ENCODE measurements at regions not wholly inside any gene's neighbourhood (a gene's known extent, or its start where the extent isn't known, plus 50 kb on each side); places are given as distances from the start of the nearest gene placed in this dataset.
"Not testable (repeated sequence)": the region's sequence is repeated elsewhere in the genome, so short reads cannot be mapped to it uniquely, and the experiment has no call there.

DNA sequence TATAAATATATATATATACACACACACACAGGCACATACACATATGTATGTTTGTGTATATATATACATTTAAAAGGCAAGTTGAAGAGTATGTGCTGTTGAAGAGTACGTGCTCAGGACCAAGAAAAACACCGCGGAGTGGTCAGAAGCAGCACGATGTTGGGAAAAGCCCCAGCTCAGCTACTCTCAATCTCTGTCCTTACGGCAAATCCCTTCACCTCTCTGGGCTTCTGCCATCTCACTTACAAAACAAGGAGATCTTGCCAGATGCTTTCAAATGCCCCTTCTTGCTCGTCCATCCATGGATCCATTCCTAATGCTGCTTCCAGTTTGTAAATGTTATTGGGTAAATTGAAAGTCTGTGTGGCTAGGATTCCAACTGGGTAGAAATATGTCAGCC, 333.9 kb downstream of the BCL11A start:
- no peak overlapping the region for H3K27ac ChIP-seq (ENCODE audit: low read depth in 1 of 2, low read length in 2 of 2)
- H3K36me3 ChIP-seq (ENCODE audit: control insufficient read depth in 1 of 2, insufficient read depth in 2 of 2, low read length in 1 of 2) = no peaks in the 10 kb centered on the region
- no peaks in the 10 kb centered on the region for H3K27me3 ChIP-seq (ENCODE audit: control insufficient read depth in 1 of 2, insufficient read depth in 2 of 2, low read length in 1 of 2)
- H3K9me3 ChIP-seq (ENCODE audit: control insufficient read depth, low read length) = no peaks in the 10 kb centered on the region
- intact Hi-C loops (cut with DNase I) = no loop called here
- WGBS, 2 donors = 5 to 13% methylated on average over 6 of the region's 6 CpGs
- ATAC-seq (ENCODE audit: low FRiP score) (no peak), DNase-seq (no peak)
- no peak overlapping the region for H3K4me3 ChIP-seq (ENCODE audit: low read length in 2 of 2)
- H3K4me1 ChIP-seq (ENCODE audit: control insufficient read depth in 1 of 2, insufficient read depth in 2 of 2, low read length in 2 of 2) = no peaks in the 10 kb centered on the region

DNA sequence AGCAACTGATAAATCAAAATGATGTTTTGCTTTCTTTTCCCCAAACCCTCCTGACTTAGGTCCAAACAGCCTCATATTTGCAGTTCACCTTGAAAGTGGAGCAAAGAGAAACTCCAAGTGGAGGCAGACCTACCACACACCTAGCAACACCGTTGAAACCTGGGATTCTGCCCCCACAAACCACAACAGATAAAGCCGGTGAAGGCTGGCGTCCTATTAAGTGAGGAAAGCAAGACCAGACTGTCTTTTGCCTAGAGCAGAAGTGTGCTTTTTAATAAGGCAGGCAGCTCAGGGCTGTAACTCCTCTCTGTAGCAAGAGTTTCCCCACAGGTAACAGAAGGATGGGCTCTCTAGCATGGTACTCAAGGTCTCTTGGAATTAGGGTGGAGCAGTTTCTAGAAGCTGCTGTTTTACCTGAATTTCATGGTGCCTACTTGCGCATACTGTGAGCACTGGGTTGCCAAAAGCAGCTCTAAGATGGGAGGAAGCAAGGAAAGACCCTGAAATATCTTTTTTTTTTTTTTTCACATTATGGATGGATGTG, 336.9 kb downstream of the BCL11A start:
- WGBS, 2 donors = 87% methylated on average over 4 of the region's 4 CpGs
- ATAC-seq (ENCODE audit: low FRiP score) = no peak
- Histone ChIP-seq H3K4me1 (ENCODE audit: control insufficient read depth in 1 of 2, insufficient read depth in 2 of 2, low read length in 2 of 2) (no peaks in the 10 kb centered on the region), H3K27ac (ENCODE audit: low read depth in 1 of 2, low read length in 2 of 2) (no peak overlapping the region), H3K27me3 (ENCODE audit: control insufficient read depth in 1 of 2, insufficient read depth in 2 of 2, low read length in 1 of 2) (no peaks in the 10 kb centered on the region), H3K9me3 (ENCODE audit: control insufficient read depth, low read length) (no peaks in the 10 kb centered on the region), H3K4me3 (ENCODE audit: low read length in 2 of 2) (no peak overlapping the region), H3K36me3 (ENCODE audit: control insufficient read depth in 1 of 2, insufficient read depth in 2 of 2, low read length in 1 of 2) (no peaks in the 10 kb centered on the region)
- no peak for DNase-seq
- intact Hi-C loops (cut with DNase I) = no loop called here

DNA sequence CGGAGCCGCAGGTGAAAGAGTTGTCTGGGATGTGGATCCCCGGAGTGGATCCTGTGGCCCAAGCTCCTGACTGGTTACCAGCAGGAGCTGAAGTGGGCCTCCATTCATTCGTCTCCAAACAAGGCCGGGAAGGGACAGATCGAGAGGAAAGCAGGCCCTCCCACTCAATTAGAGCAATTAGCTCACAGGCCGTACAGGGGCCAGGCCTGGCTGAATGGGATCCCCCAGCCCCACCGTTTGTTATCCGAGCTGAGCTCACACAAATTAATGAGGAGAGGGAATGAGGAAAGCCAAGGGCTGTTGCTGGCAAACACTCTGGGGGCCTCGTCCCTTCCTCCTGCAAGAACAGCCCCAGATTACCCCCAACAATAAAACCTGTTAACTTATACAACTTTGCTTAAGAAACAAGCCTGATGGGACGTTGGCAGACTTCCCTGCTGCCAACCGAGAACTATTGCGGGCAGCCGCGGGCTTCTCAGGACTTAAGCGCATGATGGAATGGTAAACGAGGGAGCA, 338.0 kb downstream of the BCL11A start:
- Histone ChIP-seq H3K9me3 (ENCODE audit: control insufficient read depth, low read length) (no peaks in the 10 kb centered on the region), H3K4me1 (ENCODE audit: control insufficient read depth in 1 of 2, insufficient read depth in 2 of 2, low read length in 2 of 2) (no peaks in the 10 kb centered on the region), H3K27me3 (ENCODE audit: control insufficient read depth in 1 of 2, insufficient read depth in 2 of 2, low read length in 1 of 2) (no peaks in the 10 kb centered on the region), H3K27ac (ENCODE audit: low read depth in 1 of 2, low read length in 2 of 2) (no peak overlapping the region), H3K4me3 (ENCODE audit: low read length in 2 of 2) (no peak overlapping the region), H3K36me3 (ENCODE audit: control insufficient read depth in 1 of 2, insufficient read depth in 2 of 2, low read length in 1 of 2) (no peaks in the 10 kb centered on the region)
- WGBS, 2 donors = 49 to 52% methylated on average over 17 of the region's 17 CpGs
- DNase-seq (no peak), ATAC-seq (ENCODE audit: low FRiP score) (no peak)
- intact Hi-C loops (cut with DNase I) = no loop called here

DNA sequence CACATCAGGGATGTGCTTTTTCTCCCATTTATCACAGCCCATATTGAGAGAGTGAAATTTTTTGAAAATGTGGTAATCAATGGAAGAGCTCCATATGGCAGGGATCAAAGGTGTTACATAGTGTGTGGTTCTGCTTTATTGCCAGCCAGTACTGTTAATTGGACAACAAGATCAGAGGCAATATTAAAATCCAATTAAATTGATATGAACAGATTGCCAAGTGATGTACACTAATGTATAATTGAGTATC, 338.9 kb downstream of the BCL11A start:
- H3K4me1 ChIP-seq (ENCODE audit: control insufficient read depth in 1 of 2, insufficient read depth in 2 of 2, low read length in 2 of 2) = no peaks in the 10 kb centered on the region
- ATAC-seq (ENCODE audit: low FRiP score) = no peak
- H3K36me3 ChIP-seq (ENCODE audit: control insufficient read depth in 1 of 2, insufficient read depth in 2 of 2, low read length in 1 of 2) = no peaks in the 10 kb centered on the region
- intact Hi-C loops (cut with DNase I) = no loop called here
- no peaks in the 10 kb centered on the region for H3K27me3 ChIP-seq (ENCODE audit: control insufficient read depth in 1 of 2, insufficient read depth in 2 of 2, low read length in 1 of 2)
- H3K27ac ChIP-seq (ENCODE audit: low read depth in 1 of 2, low read length in 2 of 2) = no peak overlapping the region
- no peaks in the 10 kb centered on the region for H3K9me3 ChIP-seq (ENCODE audit: control insufficient read depth, low read length)
- no peak for DNase-seq
- no peak overlapping the region for H3K4me3 ChIP-seq (ENCODE audit: low read length in 2 of 2)

DNA sequence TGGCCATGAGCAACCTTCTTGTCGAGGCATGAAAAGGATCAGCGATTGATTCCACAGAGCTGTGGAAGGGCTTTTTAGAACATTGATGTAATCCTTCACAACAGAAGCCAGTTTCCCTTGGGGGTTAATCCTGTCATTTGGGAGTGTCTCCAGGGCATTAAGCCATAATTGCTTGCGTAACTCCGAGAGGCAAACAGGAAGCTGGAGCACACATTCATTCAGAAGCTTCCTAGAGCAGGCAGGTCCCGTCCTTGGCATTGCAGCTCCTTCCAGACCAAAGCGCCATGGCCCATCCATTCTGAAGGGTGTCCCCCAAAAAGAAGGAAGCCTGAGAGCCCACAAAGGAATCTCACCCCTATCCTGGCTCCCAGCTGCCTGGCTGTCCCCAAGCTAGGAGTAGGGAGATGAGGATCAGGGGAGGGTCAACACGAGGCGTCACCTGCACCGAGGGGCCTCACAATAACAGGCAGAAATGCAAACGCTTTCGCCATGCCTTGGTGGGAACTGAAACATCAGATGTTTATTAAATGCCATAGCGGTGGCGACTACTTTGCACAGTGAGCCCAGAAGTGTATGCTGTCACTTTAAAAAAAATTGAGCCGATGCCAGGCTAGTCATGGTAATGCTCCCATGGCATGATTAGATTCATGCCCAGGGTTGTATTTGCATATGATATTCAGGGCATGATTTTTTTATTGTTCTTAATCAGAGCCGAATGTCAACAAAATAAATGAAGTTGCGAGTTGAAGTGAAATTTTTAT, 339.4 kb downstream of the BCL11A start:
- WGBS, 2 donors = 86% methylated on average over 16 of the region's 16 CpGs
- Histone ChIP-seq H3K27ac (ENCODE audit: low read depth in 1 of 2, low read length in 2 of 2) (no peak overlapping the region), H3K9me3 (ENCODE audit: control insufficient read depth, low read length) (no peaks in the 10 kb centered on the region), H3K4me1 (ENCODE audit: control insufficient read depth in 1 of 2, insufficient read depth in 2 of 2, low read length in 2 of 2) (no peaks in the 10 kb centered on the region), H3K27me3 (ENCODE audit: control insufficient read depth in 1 of 2, insufficient read depth in 2 of 2, low read length in 1 of 2) (no peaks in the 10 kb centered on the region), H3K36me3 (ENCODE audit: control insufficient read depth in 1 of 2, insufficient read depth in 2 of 2, low read length in 1 of 2) (no peaks in the 10 kb centered on the region), H3K4me3 (ENCODE audit: low read length in 2 of 2) (no peak overlapping the region)
- DNase-seq (no peak), ATAC-seq (ENCODE audit: low FRiP score) (no peak)
- intact Hi-C loops (cut with DNase I) = no loop called here

DNA sequence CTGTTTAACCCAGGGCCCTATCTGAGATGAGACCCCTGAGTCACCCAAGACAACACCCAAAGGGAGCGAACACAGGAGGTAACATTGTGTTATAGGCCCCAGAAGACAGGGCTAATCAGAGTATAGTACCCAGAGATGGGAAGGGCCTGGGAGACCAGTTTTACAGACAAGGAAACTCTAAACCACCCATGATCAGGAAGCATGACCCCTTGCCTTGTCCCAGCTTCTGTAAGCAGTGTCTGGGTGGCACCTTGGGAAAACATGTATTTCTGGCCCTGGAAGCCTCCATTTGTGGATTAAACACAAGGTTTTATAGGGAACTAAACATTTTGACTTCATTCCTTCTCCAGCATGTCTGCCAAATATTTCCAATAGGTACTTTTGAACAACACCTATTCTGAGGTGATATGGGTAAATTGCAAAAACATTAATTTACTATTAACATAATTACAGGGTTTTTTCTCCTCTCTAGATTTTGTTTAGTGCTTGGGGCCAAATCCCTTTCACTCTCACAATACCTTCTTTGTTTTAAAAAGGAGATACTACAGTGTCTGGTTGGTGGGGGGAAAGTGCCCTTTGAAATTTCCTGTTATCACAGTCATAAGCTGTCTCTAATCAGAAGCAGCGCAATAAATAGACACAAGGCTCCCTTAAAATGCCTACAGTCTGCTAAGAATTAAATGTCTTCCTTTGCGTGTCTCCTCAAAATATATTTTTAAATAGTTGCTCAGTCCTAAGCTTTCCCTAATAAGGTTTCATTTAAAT, 341.1 kb downstream of the BCL11A start:
- Histone ChIP-seq H3K27me3 (ENCODE audit: control insufficient read depth in 1 of 2, insufficient read depth in 2 of 2, low read length in 1 of 2) (no peaks in the 10 kb centered on the region), H3K27ac (ENCODE audit: low read depth in 1 of 2, low read length in 2 of 2) (no peak overlapping the region), H3K4me3 (ENCODE audit: low read length in 2 of 2) (no peak overlapping the region), H3K36me3 (ENCODE audit: control insufficient read depth in 1 of 2, insufficient read depth in 2 of 2, low read length in 1 of 2) (no peaks in the 10 kb centered on the region), H3K4me1 (ENCODE audit: control insufficient read depth in 1 of 2, insufficient read depth in 2 of 2, low read length in 2 of 2) (no peaks in the 10 kb centered on the region), H3K9me3 (ENCODE audit: control insufficient read depth, low read length) (no peaks in the 10 kb centered on the region)
- no peak for DNase-seq
- 77 to 95% methylated on average over 3 of the region's 3 CpGs for WGBS, 2 donors
- no peak for ATAC-seq (ENCODE audit: low FRiP score)
- intact Hi-C loops (cut with DNase I) = no loop called here

DNA sequence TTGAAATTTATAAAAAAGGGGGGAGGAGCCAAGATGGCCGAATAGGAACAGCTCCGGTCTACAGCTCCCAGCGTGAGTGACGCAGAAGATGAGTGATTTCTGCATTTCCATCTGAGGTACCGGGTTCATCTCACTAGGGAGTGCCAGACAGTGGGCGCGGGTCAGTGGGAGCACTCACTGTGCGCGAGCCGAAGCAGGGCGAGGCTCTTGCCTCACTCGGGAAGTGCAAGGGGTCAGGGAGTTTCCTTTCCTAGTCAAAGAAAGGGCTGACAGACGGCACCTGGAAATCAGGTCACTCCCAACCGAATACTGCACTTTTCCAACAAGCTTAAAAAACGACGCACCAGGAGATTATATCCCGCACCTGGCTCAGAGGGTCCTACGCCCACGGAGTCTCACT, 364.4 kb downstream of the BCL11A start:
- H3K36me3 ChIP-seq (ENCODE audit: control insufficient read depth in 1 of 2, insufficient read depth in 2 of 2, low read length in 1 of 2); intact Hi-C loops (cut with DNase I); H3K4me1 ChIP-seq (ENCODE audit: control insufficient read depth in 1 of 2, insufficient read depth in 2 of 2, low read length in 2 of 2); H3K9me3 ChIP-seq (ENCODE audit: control insufficient read depth, low read length); H3K27me3 ChIP-seq (ENCODE audit: control insufficient read depth in 1 of 2, insufficient read depth in 2 of 2, low read length in 1 of 2); ATAC-seq (ENCODE audit: low FRiP score); H3K4me3 ChIP-seq (ENCODE audit: low read length in 2 of 2); H3K27ac ChIP-seq (ENCODE audit: low read depth in 1 of 2, low read length in 2 of 2); DNase-seq: not testable (repeated sequence)
- WGBS, 2 donors = 94 to 99% methylated on average over 17 to 19 of the region's 19 CpGs

DNA sequence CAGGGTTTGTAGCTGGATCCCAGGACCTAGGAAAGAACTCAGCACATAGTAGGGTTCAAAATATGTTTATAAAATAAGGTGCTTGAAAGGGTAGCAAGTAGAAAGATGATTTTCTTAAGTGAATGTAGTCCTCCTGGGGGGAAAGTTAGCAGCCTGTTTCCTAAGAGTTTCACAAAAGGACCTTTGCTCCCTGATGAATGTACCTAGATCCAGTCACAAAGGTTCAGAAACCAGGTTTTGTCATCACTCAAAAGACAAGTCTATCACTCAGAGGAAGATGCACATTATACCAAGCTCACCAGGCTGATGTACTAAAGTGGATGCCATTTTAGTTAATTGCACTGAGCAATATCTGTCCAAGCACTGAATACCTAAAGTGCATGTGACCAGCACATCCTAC, 378.2 kb downstream of the BCL11A start:
- DNase-seq (no peak), ATAC-seq (ENCODE audit: low FRiP score) (no peak)
- Histone ChIP-seq H3K27me3 (ENCODE audit: control insufficient read depth in 1 of 2, insufficient read depth in 2 of 2, low read length in 1 of 2) (no peaks in the 10 kb centered on the region), H3K27ac (ENCODE audit: low read depth in 1 of 2, low read length in 2 of 2) (no peak overlapping the region), H3K36me3 (ENCODE audit: control insufficient read depth in 1 of 2, insufficient read depth in 2 of 2, low read length in 1 of 2) (no peaks in the 10 kb centered on the region), H3K4me3 (ENCODE audit: low read length in 2 of 2) (no peak overlapping the region), H3K4me1 (ENCODE audit: control insufficient read depth in 1 of 2, insufficient read depth in 2 of 2, low read length in 2 of 2) (no peaks in the 10 kb centered on the region), H3K9me3 (ENCODE audit: control insufficient read depth, low read length) (peaks cover 4% of the 10 kb centered on the region)
- intact Hi-C loops (cut with DNase I) = no loop called here

DNA sequence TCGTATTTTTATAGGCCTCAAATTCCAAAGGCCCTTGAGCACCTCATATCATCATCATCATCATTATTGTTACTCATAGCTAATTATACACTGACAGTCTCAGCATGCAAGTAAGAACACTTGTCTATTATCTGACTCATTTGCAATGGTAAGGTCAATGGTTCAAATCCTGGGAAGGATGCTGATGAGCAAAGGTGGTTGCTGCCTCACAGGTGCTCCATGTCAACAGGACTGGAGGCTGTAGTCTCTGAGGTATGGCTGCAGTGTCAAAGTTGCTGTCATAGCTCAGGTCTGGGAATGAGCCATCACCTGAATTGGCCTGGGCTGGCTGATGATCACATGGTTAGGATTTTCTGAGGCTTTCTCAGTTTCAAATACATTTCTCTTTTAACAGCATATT, 379.3 kb downstream of the BCL11A start:
- no peaks in the 10 kb centered on the region for H3K36me3 ChIP-seq (ENCODE audit: control insufficient read depth in 1 of 2, insufficient read depth in 2 of 2, low read length in 1 of 2)
- 90 to 100% methylated on average over 1 of the region's 1 CpG for WGBS, 2 donors
- DNase-seq (no peak), ATAC-seq (ENCODE audit: low FRiP score) (no peak)
- no peaks in the 10 kb centered on the region for H3K4me1 ChIP-seq (ENCODE audit: control insufficient read depth in 1 of 2, insufficient read depth in 2 of 2, low read length in 2 of 2)
- no peak overlapping the region for H3K4me3 ChIP-seq (ENCODE audit: low read length in 2 of 2)
- no peaks in the 10 kb centered on the region for H3K27me3 ChIP-seq (ENCODE audit: control insufficient read depth in 1 of 2, insufficient read depth in 2 of 2, low read length in 1 of 2)
- H3K9me3 ChIP-seq (ENCODE audit: control insufficient read depth, low read length) = peaks cover 4% of the 10 kb centered on the region
- H3K27ac ChIP-seq (ENCODE audit: low read depth in 1 of 2, low read length in 2 of 2) = no peak overlapping the region
- intact Hi-C loops (cut with DNase I) = no loop called here
